Stimulated activated naive B cell treated with anti-CD40 and anti-IgM and Interleukin-4, amounts not matched to agents 10 μg/mL and 1 μg/mL and 100 μg/mL, for 72 hours (primary cell): ENCODE measurements at regions not wholly inside any gene's neighbourhood (a gene's known extent, or its start where the extent isn't known, plus 50 kb on each side); places are given as distances from the start of the nearest gene placed in this dataset.
"Not testable (repeated sequence)": the region's sequence is repeated elsewhere in the genome, so short reads cannot be mapped to it uniquely, and the experiment has no call there.

Experiments used
- ATAC-seq, 2 donors: fragments of 150-1000 bp; cut with Tn5 transposase; replicated peaks; 2 replicates each; pipeline ENCODE4 v1.10.0; 2021; ENCODE audit warnings: moderate library complexity in 1 of 2
- DNase-seq: peaks from one replicate; pipeline ENCODE4 v3.0.0; 2021
- H3K27ac Mint-ChIP-seq: one replicate; pipeline ENCODE4 v1.8.0; 2022; ENCODE audit warnings: mild to moderate bottlenecking, mixed read lengths
- H3K27me3 Mint-ChIP-seq, 2 donors: one replicate each; pipeline ENCODE4 v1.8.0; 2022; ENCODE audit warnings: mixed read lengths in 2 of 2
- H3K36me3 Mint-ChIP-seq, 2 donors: one replicate each; pipeline ENCODE4 v1.8.0; 2022; ENCODE audit warnings: mixed read lengths in 2 of 2, mild to moderate bottlenecking in 1 of 2
- H3K4me1 Mint-ChIP-seq, 2 donors: one replicate each; pipeline ENCODE4 v1.8.0; 2022; ENCODE audit warnings: mixed read lengths in 2 of 2, mild to moderate bottlenecking in 1 of 2
- H3K4me3 Mint-ChIP-seq, 2 donors: one replicate each; pipeline ENCODE4 v1.8.0; 2022; ENCODE audit warnings: mild to moderate bottlenecking in 2 of 2, mixed read lengths in 2 of 2, moderate library complexity in 1 of 2
- H3K9me3 Mint-ChIP-seq, 2 donors: one replicate each; pipeline ENCODE4 v1.8.0; 2022; ENCODE audit warnings: mixed read lengths in 2 of 2, mild to moderate bottlenecking in 1 of 2

DNA sequence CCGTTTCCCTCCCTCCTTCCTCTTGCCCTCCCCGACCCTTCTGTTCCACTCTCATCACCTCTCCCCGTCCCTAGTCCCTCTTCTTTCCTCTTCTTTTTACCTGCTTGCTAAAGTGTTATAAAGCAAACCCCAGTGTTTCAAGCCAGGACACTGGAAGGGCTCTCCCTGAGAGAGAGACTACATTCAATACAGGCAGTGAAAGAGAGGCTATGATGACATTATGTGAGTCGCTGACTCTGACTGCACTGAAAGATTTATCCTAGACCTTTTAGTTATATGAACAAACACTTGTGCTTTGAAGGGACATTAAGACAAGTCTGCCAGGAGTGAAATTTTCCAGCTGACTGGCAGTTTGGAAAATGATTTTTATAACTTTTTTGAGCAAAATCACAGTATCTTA lies 155.7 kb downstream of the S1PR1 start:
- Mint-ChIP-seq H3K27ac (no peak overlapping the region), H3K36me3 (peaks cover 5 to 11% of the 10 kb centered on the region in 2 donors), H3K4me3 (no peak overlapping the region), H3K4me1 (peaks cover 19 to 42% of the 10 kb centered on the region in 2 donors), H3K27me3 (no peaks in the 10 kb centered on the region), H3K9me3 (peaks cover 3 to 11% of the 10 kb centered on the region in 2 donors)
- ATAC-seq (no peak), DNase-seq (no peak)

GRCh38 chr1:101394041-101394440 lies 157.2 kb downstream of the S1PR1 start:
- H3K36me3 Mint-ChIP-seq, result no peaks in the 10 kb centered on the region
- H3K27ac Mint-ChIP-seq, result no peak overlapping the region
- ATAC-seq, result no peak
- H3K27me3 Mint-ChIP-seq, result no peaks in the 10 kb centered on the region
- H3K9me3 Mint-ChIP-seq, result no peaks in the 10 kb centered on the region
- H3K4me3 Mint-ChIP-seq, result no peak overlapping the region
- H3K4me1 Mint-ChIP-seq, result peaks cover 14 to 28% of the 10 kb centered on the region in 2 donors
- no peak for DNase-seq

DNA sequence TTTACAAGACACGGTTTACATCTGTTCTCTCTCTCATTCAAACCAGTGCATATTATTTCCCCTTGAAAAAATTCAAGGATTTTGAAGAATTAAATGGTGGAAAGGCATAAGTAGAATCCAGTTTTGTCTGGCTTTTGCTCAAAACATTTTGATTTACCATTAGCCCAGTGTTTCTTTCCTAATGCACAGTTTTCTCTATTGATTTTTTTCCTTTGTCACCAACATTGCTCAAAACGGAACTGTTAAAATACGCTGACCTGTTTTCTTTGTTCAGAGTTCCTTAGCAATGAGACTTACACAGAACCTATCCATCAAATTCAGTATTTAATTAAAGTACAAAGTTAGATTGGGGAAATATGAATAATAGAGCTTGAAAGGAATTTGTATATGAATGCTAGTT lies 162.4 kb downstream of the S1PR1 start:
- DNase-seq (no peak), ATAC-seq (no peak)
- Mint-ChIP-seq H3K4me3 (no peak overlapping the region), H3K4me1 (peaks cover 6% of the 10 kb centered on the region in 2 donors), H3K36me3 (no peaks in the 10 kb centered on the region), H3K27me3 (no peaks in the 10 kb centered on the region), H3K9me3 (no peaks in the 10 kb centered on the region), H3K27ac (no peak overlapping the region)

DNA sequence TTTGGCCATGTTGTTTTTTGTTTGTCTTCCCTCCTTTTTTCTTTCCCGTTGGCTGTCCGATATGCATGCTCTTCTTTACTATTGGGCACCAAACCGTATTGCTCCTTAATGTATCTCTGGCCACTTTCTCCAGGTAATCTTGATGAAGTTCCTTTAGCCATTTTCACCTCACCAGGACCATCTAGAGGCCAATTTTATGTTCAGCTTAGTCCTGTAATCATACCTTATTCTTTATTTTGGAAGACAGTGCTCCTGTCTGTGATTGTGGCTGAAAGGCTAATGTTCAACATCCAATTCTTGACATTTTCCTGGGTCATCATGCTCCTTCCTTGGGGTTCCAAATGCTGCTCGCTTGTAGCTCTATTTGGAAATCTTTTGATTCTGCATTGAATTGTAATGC lies 169.5 kb downstream of the S1PR1 start:
- no peaks in the 10 kb centered on the region for H3K9me3 Mint-ChIP-seq
- H3K4me3 Mint-ChIP-seq, result no peak overlapping the region
- ATAC-seq (no peak), DNase-seq (no peak)
- H3K36me3 Mint-ChIP-seq, result no peaks in the 10 kb centered on the region
- peaks cover 39 to 53% of the 10 kb centered on the region in 2 donors for H3K4me1 Mint-ChIP-seq
- H3K27ac Mint-ChIP-seq, result no peak overlapping the region
- no peaks in the 10 kb centered on the region for H3K27me3 Mint-ChIP-seq

- Mint-ChIP-seq H3K27me3 (no peaks in the 10 kb centered on the region), H3K4me1 (peaks cover 43 to 57% of the 10 kb centered on the region in 2 donors), H3K9me3 (no peaks in the 10 kb centered on the region), H3K36me3 (no peaks in the 10 kb centered on the region), H3K4me3 (no peak overlapping the region), H3K27ac (no peak overlapping the region)
- DNase-seq (no peak), ATAC-seq (no peak)
Measured at GRCh38 chr1:101406681-101407080, 169.9 kb downstream of the S1PR1 start.

DNA sequence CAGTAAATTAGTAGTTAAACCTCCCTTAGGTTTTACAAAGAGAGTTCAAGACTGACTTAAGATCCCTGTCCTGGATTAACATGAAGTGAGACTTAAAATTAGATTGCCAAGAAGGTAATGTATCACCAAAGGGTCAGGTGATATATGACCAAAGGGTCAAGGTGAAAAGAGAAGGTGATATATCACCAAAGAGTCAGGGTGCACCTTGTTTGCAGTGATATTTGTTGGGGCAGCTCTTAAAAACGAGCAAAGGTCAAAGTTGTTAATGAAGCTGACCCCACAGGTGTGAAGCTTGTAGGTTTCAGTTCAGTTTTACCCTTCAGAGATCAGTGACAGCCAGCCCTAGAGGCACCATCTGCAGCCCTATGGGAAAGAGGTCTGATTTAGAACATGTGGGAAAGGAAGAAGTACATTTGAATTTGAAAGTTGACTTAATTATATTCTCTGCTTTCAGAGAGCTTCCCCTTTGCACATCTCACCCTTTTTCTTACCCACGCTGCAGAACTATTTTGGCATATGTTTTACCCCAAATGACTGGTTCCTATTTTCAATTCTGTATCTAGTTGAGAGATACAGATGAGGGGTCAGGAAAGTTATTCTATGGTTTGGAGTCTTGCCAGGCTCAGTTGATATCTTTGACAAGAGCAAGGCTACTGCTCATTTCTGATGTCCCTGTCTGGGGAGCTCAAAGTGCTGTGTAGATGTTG lies 170.8 kb downstream of the S1PR1 start:
- DNase-seq, result peak; percentile 64
- Mint-ChIP-seq H3K4me3 (peak overlapping the region; percentile 53 to 61), H3K9me3 (no peaks in the 10 kb centered on the region), H3K27me3 (no peaks in the 10 kb centered on the region), H3K36me3 (no peaks in the 10 kb centered on the region), H3K27ac (peak overlapping the region; percentile 66), H3K4me1 (peaks cover 42 to 62% of the 10 kb centered on the region in 2 donors)
- peak; percentile 87 to 88 for ATAC-seq

DNA sequence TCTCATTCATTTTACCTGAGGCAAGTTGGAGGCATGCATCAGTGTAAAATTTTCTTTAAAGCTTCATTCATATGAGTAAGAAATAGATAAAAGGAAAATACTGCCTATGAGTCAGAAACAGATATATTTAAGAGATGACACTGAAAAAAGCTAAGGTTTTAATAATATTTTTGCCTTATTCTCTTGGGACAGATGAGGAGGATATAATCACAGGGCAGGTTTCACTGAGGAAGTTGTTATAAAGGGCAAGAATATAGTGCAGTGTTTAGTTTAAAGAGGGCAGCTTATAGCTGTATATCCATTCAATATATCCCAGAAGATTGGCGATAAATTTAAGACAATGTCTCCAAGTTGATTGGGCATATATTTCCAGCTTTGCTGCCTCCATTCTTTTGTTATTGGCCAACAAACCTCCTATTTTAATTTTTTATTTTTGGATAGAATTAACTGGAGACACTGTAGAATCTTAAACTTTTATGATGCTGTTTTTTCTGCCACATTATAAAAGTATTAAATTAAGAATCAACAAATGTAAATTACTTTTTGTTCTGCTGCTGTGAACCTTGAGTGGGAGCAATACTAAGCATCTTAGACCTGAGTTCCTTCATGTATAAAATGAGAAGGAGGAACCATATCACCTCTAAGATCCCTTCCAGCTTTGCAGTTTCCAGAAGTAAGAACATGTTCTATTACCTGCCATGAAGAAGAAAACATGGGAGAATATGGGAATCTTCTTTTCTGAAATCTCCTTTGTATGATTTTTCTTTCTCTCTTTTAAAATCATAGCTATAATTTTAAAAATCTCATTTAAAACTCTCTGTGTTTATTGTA lies 171.6 kb downstream of the S1PR1 start:
- DNase-seq (no peak), ATAC-seq (peak; percentile 38 to 48)
- Mint-ChIP-seq H3K27me3 (no peaks in the 10 kb centered on the region), H3K4me3 (peak overlapping the region; percentile 53 to 61), H3K9me3 (no peaks in the 10 kb centered on the region), H3K4me1 (peaks cover 44 to 68% of the 10 kb centered on the region in 2 donors), H3K27ac (peak overlapping the region; percentile 38), H3K36me3 (no peaks in the 10 kb centered on the region)

- Mint-ChIP-seq H3K4me3 (no peak overlapping the region), H3K27ac (no peak overlapping the region), H3K4me1 (peaks cover 45 to 73% of the 10 kb centered on the region in 2 donors), H3K9me3 (no peaks in the 10 kb centered on the region), H3K36me3 (no peaks in the 10 kb centered on the region), H3K27me3 (no peaks in the 10 kb centered on the region)
- DNase-seq (no peak), ATAC-seq (no peak)
Measured at GRCh38 chr1:101409102-101409501, 172.3 kb downstream of the S1PR1 start.

- peak; percentile 66 for DNase-seq
- peaks cover 45 to 73% of the 10 kb centered on the region in 2 donors for H3K4me1 Mint-ChIP-seq
- H3K36me3 Mint-ChIP-seq, result no peaks in the 10 kb centered on the region
- no peaks in the 10 kb centered on the region for H3K9me3 Mint-ChIP-seq
- ATAC-seq, result peak; percentile 57 to 59
- H3K27ac Mint-ChIP-seq, result peak overlapping the region; percentile 85
- peak overlapping the region; percentile 55 to 68 for H3K4me3 Mint-ChIP-seq
- H3K27me3 Mint-ChIP-seq, result no peaks in the 10 kb centered on the region
Measured at GRCh38 chr1:101410048-101410878, 173.4 kb downstream of the S1PR1 start.

GRCh38 chr1:101420406-101420805 lies 183.6 kb downstream of the S1PR1 start:
- no peak for DNase-seq
- H3K27ac Mint-ChIP-seq, result no peak overlapping the region
- peaks cover 0 to 6% of the 10 kb centered on the region in 2 donors for H3K4me1 Mint-ChIP-seq
- no peak for ATAC-seq
- H3K36me3 Mint-ChIP-seq, result peaks cover 0 to 3% of the 10 kb centered on the region in 2 donors
- H3K9me3 Mint-ChIP-seq, result peaks cover 10 to 16% of the 10 kb centered on the region in 2 donors
- no peak overlapping the region for H3K4me3 Mint-ChIP-seq
- H3K27me3 Mint-ChIP-seq, result no peaks in the 10 kb centered on the region

- H3K36me3 Mint-ChIP-seq, DNase-seq, H3K4me1 Mint-ChIP-seq, H3K27me3 Mint-ChIP-seq, H3K27ac Mint-ChIP-seq, H3K4me3 Mint-ChIP-seq, ATAC-seq: not testable (repeated sequence)
- peaks cover 9 to 16% of the 10 kb centered on the region in 2 donors for H3K9me3 Mint-ChIP-seq
Measured at GRCh38 chr1:101428083-101428482, 191.3 kb downstream of the S1PR1 start.

GRCh38 chr1:101428562-101428961 lies 191.7 kb downstream of the S1PR1 start:
- ATAC-seq (no peak), DNase-seq (no peak)
- H3K36me3 Mint-ChIP-seq, result peaks cover 5 to 7% of the 10 kb centered on the region in 2 donors
- no peaks in the 10 kb centered on the region for H3K27me3 Mint-ChIP-seq
- peaks cover 6 to 13% of the 10 kb centered on the region in 2 donors for H3K9me3 Mint-ChIP-seq
- no peak overlapping the region for H3K27ac Mint-ChIP-seq
- peaks cover 5 to 7% of the 10 kb centered on the region in 2 donors for H3K4me1 Mint-ChIP-seq
- no peak overlapping the region for H3K4me3 Mint-ChIP-seq

DNA sequence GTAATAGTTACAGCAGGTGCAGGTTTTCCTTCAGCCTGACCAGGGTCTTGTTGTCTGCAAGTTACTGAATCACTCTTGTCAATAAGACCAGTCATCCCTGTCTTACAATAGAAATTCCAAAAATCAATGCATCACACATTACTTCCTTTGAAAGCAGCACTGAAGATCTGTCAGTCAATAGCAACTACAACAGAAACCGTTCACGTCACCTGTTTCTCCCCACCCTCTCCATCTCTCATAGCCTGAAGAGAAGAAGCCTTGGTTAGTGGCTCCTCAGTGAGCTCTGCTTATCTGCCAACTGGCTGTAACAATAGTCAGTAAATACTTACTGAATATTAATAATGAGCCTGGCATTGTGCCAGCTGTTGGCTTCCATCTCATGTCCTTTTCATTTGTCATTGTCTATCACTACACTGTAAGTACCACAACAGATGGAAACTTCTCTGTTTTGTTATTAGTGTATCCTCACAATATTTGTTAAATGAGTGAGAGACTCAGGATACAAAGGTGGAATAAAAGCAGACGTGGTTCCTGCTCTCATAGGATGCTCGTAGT lies 195.2 kb downstream of the S1PR1 start:
- H3K27ac Mint-ChIP-seq, result no peak overlapping the region

More for the DNA sequence above, 195.2 kb downstream of the S1PR1 start:
- H3K27me3 Mint-ChIP-seq, result no peaks in the 10 kb centered on the region
- no peak for DNase-seq
- H3K4me3 Mint-ChIP-seq, result no peak overlapping the region
- H3K9me3 Mint-ChIP-seq, result peaks cover 0 to 6% of the 10 kb centered on the region in 2 donors
- peaks cover 4 to 5% of the 10 kb centered on the region in 2 donors for H3K36me3 Mint-ChIP-seq
- no peak for ATAC-seq
- peaks cover 13 to 24% of the 10 kb centered on the region in 2 donors for H3K4me1 Mint-ChIP-seq
